H1 (cell line): ENCODE measurements at regions not wholly inside any gene's neighbourhood (a gene's known extent, or its start where the extent isn't known, plus 50 kb on each side); places are given as distances from the start of the nearest gene placed in this dataset.
A peak's percentile ranks its signal among the peaks of the same experiment; 100 is the strongest.

Experiments
- MAFK ChIP-seq: IDR thresholded peaks from 2 replicates; pipeline ENCODE4 v1.6.1; 2012; ENCODE audit warnings: low read depth, mild to moderate bottlenecking, improper control_type of control experiment, low read length
- TBP ChIP-seq: IDR thresholded peaks from 2 replicates; pipeline ENCODE4 v1.6.1; 2011; ENCODE audit warnings: low read depth, low read length, improper control_type of control experiment
- ZNF274 ChIP-seq: IDR thresholded peaks from 2 replicates; pipeline ENCODE4 v1.7.0; 2012; ENCODE audit warnings: low read length, borderline replicate concordance; ENCODE audit errors: extremely low read depth
- TF ChIP-seq, protein P1 (sequence below): fragments of 300-600 bp; sonication (generic); IDR thresholded peaks from 2 replicates; pipeline ENCODE4 v1.7.1; 2012; ENCODE audit warnings: low read length, moderate library complexity, mild to moderate bottlenecking, inconsistent platforms; ENCODE audit not compliant: insufficient replicate concordance

DNA sequence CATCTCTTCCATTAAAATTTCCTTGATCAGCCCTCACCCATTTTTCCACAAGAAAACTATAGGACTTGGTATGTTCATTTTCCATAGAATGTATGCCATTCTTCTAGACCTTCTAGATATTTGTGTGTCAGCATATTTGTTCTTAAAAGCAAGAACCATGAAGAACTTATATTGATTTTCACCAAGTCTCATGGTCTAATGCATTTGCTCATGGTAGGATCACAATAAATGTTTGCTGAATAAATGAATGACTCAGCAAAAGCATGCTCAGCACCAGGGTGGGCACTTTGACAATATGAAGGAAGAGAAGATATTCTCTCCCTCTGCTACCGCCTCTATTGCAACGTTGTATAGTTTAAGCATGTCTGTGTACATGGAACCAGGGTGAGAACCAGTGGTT lies 805.5 kb upstream of the SLC35B3 start (continued):
- TF ChIP-seq, protein P1, sequence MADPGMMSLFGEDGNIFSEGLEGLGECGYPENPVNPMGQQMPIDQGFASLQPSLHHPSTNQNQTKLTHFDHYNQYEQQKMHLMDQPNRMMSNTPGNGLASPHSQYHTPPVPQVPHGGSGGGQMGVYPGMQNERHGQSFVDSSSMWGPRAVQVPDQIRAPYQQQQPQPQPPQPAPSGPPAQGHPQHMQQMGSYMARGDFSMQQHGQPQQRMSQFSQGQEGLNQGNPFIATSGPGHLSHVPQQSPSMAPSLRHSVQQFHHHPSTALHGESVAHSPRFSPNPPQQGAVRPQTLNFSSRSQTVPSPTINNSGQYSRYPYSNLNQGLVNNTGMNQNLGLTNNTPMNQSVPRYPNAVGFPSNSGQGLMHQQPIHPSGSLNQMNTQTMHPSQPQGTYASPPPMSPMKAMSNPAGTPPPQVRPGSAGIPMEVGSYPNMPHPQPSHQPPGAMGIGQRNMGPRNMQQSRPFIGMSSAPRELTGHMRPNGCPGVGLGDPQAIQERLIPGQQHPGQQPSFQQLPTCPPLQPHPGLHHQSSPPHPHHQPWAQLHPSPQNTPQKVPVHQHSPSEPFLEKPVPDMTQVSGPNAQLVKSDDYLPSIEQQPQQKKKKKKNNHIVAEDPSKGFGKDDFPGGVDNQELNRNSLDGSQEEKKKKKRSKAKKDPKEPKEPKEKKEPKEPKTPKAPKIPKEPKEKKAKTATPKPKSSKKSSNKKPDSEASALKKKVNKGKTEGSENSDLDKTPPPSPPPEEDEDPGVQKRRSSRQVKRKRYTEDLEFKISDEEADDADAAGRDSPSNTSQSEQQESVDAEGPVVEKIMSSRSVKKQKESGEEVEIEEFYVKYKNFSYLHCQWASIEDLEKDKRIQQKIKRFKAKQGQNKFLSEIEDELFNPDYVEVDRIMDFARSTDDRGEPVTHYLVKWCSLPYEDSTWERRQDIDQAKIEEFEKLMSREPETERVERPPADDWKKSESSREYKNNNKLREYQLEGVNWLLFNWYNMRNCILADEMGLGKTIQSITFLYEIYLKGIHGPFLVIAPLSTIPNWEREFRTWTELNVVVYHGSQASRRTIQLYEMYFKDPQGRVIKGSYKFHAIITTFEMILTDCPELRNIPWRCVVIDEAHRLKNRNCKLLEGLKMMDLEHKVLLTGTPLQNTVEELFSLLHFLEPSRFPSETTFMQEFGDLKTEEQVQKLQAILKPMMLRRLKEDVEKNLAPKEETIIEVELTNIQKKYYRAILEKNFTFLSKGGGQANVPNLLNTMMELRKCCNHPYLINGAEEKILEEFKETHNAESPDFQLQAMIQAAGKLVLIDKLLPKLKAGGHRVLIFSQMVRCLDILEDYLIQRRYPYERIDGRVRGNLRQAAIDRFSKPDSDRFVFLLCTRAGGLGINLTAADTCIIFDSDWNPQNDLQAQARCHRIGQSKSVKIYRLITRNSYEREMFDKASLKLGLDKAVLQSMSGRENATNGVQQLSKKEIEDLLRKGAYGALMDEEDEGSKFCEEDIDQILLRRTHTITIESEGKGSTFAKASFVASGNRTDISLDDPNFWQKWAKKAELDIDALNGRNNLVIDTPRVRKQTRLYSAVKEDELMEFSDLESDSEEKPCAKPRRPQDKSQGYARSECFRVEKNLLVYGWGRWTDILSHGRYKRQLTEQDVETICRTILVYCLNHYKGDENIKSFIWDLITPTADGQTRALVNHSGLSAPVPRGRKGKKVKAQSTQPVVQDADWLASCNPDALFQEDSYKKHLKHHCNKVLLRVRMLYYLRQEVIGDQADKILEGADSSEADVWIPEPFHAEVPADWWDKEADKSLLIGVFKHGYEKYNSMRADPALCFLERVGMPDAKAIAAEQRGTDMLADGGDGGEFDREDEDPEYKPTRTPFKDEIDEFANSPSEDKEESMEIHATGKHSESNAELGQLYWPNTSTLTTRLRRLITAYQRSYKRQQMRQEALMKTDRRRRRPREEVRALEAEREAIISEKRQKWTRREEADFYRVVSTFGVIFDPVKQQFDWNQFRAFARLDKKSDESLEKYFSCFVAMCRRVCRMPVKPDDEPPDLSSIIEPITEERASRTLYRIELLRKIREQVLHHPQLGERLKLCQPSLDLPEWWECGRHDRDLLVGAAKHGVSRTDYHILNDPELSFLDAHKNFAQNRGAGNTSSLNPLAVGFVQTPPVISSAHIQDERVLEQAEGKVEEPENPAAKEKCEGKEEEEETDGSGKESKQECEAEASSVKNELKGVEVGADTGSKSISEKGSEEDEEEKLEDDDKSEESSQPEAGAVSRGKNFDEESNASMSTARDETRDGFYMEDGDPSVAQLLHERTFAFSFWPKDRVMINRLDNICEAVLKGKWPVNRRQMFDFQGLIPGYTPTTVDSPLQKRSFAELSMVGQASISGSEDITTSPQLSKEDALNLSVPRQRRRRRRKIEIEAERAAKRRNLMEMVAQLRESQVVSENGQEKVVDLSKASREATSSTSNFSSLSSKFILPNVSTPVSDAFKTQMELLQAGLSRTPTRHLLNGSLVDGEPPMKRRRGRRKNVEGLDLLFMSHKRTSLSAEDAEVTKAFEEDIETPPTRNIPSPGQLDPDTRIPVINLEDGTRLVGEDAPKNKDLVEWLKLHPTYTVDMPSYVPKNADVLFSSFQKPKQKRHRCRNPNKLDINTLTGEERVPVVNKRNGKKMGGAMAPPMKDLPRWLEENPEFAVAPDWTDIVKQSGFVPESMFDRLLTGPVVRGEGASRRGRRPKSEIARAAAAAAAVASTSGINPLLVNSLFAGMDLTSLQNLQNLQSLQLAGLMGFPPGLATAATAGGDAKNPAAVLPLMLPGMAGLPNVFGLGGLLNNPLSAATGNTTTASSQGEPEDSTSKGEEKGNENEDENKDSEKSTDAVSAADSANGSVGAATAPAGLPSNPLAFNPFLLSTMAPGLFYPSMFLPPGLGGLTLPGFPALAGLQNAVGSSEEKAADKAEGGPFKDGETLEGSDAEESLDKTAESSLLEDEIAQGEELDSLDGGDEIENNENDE: no peak
- TF ChIP-seq TBP (no peak), MAFK (0 out of 2 replicates have a peak, but pooled peaks have one; percentile 18), ZNF274 (no peak)
